RCC 7860 (cell line): ENCODE measurements at regions not wholly inside any gene's neighbourhood (a gene's known extent, or its start where the extent isn't known, plus 50 kb on each side); places are given as distances from the start of the nearest gene placed in this dataset.

Experiments used
- DNase-seq: peaks from one replicate; pipeline ENCODE4 v3.0.0-alpha.2; 2015; ENCODE audit warnings: low spot score
- FAIRE-seq: peaks from 2 replicates; lab custom pipeline; 2012; peaks lifted over from hg19 to GRCh38; lab: Jason Lieb, UNC

- DNase-seq, result no peak
- FAIRE-seq, result no peak
These were observed 161.7 kb downstream of the KLF12 start for GRCh38 chr13:73972545-73972944.

- FAIRE-seq (no peak), DNase-seq (no peak)
These were observed 162.7 kb downstream of the KLF12 start for GRCh38 chr13:73971481-73971880.

GRCh38 chr13:73970421-73971055 lies 163.7 kb downstream of the KLF12 start:
- no peak for FAIRE-seq
- no peak for DNase-seq

- peak; percentile 95 for FAIRE-seq
- peak; percentile 74 for DNase-seq
These were observed 166.6 kb downstream of the KLF12 start for GRCh38 chr13:73967397-73968165.

GRCh38 chr13:73966331-73966730 lies 167.9 kb downstream of the KLF12 start:
- no peak for DNase-seq
- no peak for FAIRE-seq

GRCh38 chr13:73962284-73962683 lies 171.9 kb downstream of the KLF12 start:
- DNase-seq (no peak), FAIRE-seq (no peak)

GRCh38 chr13:73961181-73961580 lies 173.0 kb downstream of the KLF12 start:
- no peak for FAIRE-seq
- DNase-seq, result no peak

GRCh38 chr13:73960474-73960873 lies 173.7 kb downstream of the KLF12 start:
- FAIRE-seq (no peak), DNase-seq (no peak)

- FAIRE-seq, result no peak
- peak; percentile 28 for DNase-seq
These were observed 175.4 kb downstream of the KLF12 start for GRCh38 chr13:73958657-73959397.

- FAIRE-seq (no peak), DNase-seq (no peak)
These were observed 176.3 kb downstream of the KLF12 start for GRCh38 chr13:73957889-73958288.

GRCh38 chr13:73956795-73957408 lies 177.3 kb downstream of the KLF12 start:
- no peak for DNase-seq

GRCh38 chr13:73955977-73956500 lies 178.2 kb downstream of the KLF12 start:
- FAIRE-seq (no peak), DNase-seq (no peak)

More at GRCh38 chr13:73956795-73957408, 177.3 kb downstream of the KLF12 start:
- no peak for FAIRE-seq

GRCh38 chr13:73954808-73955207 lies 179.4 kb downstream of the KLF12 start:
- FAIRE-seq, result no peak

GRCh38 chr13:73952648-73953047 lies 181.6 kb downstream of the KLF12 start:
- DNase-seq, result peak; percentile 7
- FAIRE-seq, result no peak

More at GRCh38 chr13:73954808-73955207, 179.4 kb downstream of the KLF12 start:
- DNase-seq, result no peak

- FAIRE-seq, result no peak
- DNase-seq, result no peak
These were observed 185.2 kb downstream of the KLF12 start for GRCh38 chr13:73948848-73949529.

- no peak for FAIRE-seq
- no peak for DNase-seq
These were observed 188.3 kb downstream of the KLF12 start for GRCh38 chr13:73945871-73946270.

- FAIRE-seq, result no peak
These were observed 188.8 kb downstream of the KLF12 start for GRCh38 chr13:73945382-73945781.

GRCh38 chr13:73943965-73944233 lies 190.3 kb downstream of the KLF12 start:
- FAIRE-seq (no peak), DNase-seq (no peak)

More at GRCh38 chr13:73945382-73945781, 188.8 kb downstream of the KLF12 start:
- no peak for DNase-seq

GRCh38 chr13:73943137-73943964 lies 190.9 kb downstream of the KLF12 start:
- FAIRE-seq (no peak), DNase-seq (no peak)

GRCh38 chr13:73941752-73942151 lies 192.5 kb downstream of the KLF12 start:
- FAIRE-seq (no peak), DNase-seq (no peak)
